ENCODE measurements at regions not wholly inside any gene's neighbourhood (a gene's known extent, or its start where the extent isn't known, plus 50 kb on each side); places are given as distances from the start of the nearest gene placed in this dataset.
"Not testable (repeated sequence)": the region's sequence is repeated elsewhere in the genome, so short reads cannot be mapped to it uniquely, and the experiment has no call there.

DNA sequence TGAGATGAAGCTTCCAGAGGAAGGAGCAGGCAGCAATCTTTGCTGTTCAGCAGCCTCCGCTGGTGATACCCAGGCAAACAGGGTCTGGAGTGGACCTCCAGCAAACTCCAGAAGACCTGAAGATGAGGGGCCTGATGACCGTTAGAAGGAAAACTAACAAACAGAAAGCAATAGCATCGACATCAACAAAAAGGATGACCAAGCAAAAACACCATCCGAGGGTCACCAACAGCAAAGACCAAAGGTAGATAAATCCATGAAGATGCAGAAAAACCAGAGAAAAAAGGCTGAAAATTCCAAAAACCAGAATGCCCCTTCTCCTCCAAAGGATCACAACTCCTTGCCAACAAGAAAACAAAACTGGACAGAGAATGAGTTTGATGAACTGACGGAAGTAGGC lies 235.9 kb upstream of the NSMCE3 start:
- DNase-seq (ENCODE audit: low spot score), result not testable (repeated sequence)

- no peak for DNase-seq (ENCODE audit: low spot score)
Measured at GRCh38 chr15:29490747-29491471, 221.3 kb upstream of the NSMCE3 start.

- DNase-seq (ENCODE audit: low spot score), result no peak
Measured at GRCh38 chr15:29480949-29481348, 211.3 kb upstream of the NSMCE3 start.

DNA sequence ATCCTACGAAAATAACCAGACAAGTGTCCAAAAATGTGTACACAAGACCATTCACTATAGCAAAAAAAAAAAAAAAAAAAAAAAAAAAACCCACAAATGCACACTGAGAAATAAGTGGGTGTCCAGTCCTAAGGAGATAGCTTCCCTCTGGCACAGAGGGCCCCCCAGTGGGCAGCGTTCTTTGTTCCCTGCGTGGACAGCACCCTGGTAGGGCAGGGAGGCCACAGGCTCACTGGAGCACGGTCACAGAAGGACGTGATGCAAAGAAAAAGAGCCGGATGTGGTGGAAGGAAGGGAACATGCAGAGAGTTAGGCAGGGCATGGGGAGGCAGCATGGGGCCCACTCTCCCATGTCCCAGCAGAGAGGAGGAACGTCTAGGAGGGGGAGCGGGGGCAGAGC lies 210.7 kb upstream of the NSMCE3 start:
- DNase-seq (ENCODE audit: low spot score), result no peak

- DNase-seq (ENCODE audit: low spot score), result no peak
Measured at GRCh38 chr15:29477256-29477655, 207.6 kb upstream of the NSMCE3 start.

- DNase-seq (ENCODE audit: low spot score), result no peak
Measured at GRCh38 chr15:29476503-29477080, 207.0 kb upstream of the NSMCE3 start.

DNA sequence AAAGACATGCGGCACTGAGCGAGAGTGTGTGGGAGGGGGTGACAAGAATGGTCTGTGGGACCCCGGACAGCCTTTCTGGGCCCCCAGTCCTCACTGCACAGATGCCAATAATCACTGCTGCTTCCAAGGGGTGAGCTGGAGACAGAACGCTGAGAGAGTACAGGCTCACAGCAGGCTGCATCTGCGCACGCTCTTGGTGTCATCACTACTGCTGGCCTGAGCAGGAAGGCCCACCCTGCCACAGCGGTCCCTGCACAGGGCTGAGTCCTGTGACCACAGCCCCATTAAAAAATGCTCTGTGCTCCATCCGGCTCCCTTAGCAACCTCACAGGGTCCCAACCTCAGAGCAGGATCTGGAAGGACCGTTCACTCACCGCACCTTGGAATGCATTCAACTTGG lies 205.5 kb upstream of the NSMCE3 start:
- DNase-seq (ENCODE audit: low spot score), result no peak

DNA sequence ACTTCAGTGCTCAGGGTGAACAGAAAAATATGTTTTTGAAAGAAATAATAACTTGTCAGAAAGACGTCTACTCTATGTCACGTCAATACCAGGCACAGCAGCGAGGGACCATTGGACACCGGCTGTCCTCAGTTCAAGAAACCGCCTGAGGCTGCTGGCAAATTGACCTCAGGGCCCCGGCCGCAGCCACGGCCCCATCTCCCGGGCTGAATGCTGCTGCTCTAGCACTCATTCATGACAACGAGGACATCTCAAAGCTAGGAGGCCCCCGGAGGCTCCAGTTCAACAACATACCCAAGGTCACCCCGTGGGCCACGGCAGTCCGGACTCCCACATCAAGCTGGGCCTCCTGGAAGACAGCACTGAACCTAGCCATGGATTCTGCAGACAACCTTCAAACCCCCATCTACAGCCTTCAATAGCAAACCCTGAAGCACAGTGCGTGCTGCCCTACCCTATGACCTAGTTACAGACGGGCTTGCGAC lies 204.0 kb upstream of the NSMCE3 start:
- no peak for DNase-seq (ENCODE audit: low spot score)

DNA sequence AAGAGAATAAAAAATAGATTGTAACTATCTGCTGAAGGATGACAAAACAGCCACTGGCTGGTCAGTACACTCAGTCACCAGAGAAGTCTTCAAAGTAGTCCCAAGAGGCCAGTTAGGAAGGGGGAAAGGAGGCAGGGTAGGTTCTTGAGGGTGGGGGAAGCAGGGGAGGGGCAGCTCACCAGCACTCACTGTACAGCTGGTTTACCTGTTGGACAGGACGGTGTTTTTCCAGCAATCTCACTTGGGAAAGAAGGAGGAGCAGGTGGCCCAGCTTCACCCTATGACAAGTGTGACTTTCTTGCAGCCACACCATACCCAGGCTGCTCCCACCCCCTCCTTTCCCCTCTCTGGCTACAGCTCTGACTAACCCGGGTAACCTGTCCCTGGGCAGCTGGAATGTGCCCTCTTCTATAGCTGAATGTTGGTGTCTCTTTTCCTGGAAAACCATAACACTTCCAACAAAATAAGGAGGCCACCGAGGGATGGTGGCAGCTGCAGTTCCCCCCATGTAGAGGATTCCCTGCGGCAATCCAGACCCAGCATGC lies 203.4 kb upstream of the NSMCE3 start:
- no peak for DNase-seq (ENCODE audit: low spot score)

DNA sequence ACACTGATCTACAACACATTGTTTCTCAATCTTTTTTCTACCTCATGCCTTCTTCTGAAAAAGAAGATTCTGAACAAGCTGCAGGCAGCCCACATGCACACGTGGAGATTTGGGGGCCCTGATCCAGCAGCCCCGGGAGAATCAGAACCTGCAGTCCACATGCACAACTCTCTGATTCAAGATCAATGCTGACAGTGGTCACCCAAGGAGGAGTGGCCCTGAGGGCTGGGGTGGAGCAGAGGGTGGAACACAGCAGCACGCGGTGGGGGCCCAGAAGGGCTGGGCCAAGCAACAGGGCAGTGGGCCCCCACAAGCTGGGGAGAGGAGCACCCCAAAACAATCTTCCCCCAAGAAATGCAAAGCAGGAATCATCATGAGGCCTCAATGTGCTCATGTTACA lies 202.1 kb upstream of the NSMCE3 start:
- no peak for DNase-seq (ENCODE audit: low spot score)

GRCh38 chr15:29471306-29471705 lies 201.7 kb upstream of the NSMCE3 start:
- no peak for DNase-seq (ENCODE audit: low spot score)

DNA sequence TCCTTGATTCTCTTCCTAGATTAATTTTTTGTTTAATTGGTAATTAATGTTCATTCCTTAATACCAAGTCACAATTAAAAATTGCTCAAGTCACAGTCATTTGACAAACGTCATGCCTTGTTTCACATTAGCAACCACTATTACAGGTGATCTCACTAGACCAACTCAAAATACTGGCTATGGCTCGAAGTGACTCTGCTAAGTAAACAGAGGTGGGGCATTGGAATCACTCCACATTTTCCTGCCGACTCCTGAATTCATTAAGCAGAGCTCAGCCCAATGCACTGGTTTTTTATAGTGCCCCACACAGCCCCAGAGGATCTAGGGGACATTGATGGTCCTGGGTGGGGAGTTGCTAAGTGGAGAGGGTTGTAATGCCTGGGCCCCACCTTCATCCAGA lies 201.2 kb upstream of the NSMCE3 start:
- DNase-seq (ENCODE audit: low spot score), result no peak

- no peak for DNase-seq (ENCODE audit: low spot score)
Measured at GRCh38 chr15:29470311-29470710, 200.7 kb upstream of the NSMCE3 start.

- no peak for DNase-seq (ENCODE audit: low spot score)
Measured at GRCh38 chr15:29468899-29469298, 199.3 kb upstream of the NSMCE3 start.

DNA sequence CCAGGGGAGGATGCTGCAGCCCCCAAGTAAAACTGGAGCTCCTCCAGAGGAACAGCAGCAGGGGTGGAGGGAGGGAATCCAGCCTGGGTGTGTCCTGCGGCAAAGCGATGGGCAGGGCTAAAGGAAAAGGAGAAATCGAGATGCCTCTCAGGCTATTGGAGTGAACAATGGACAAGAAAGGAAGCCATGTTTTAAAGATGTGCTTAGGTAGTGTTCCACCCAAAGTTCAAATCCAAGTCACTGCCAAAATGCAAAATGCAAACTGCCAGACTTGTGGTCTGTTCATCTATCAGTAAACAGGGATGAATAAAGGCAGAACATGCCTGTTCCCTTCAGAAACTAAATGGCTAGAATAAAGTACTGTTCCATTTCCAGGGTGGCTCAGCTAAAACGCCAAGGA lies 197.5 kb upstream of the NSMCE3 start:
- DNase-seq (ENCODE audit: low spot score), result no peak

- DNase-seq (ENCODE audit: low spot score), result no peak
Measured at GRCh38 chr15:29466292-29466691, 196.7 kb upstream of the NSMCE3 start.

- DNase-seq (ENCODE audit: low spot score), result no peak
Measured at GRCh38 chr15:29465816-29466215, 196.2 kb upstream of the NSMCE3 start.

DNA sequence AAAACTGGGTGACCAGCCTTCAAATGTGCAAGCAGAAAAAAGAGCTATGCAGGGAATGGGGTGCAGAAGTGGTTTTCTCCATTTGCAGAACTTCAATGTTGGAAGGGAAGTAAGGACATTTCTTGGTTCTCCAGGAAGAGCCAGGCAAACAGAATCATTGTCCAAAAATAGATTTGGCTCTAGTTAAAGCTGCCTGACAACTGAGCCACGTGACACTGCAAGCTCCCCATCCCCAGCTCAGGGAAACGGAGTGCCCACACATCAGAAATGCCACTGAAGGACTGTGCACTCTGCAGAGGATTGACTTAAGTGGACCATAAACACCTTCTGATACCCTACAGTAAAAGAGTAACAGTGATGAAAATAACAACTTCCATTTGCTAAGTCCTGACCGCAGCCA lies 195.6 kb upstream of the NSMCE3 start:
- DNase-seq (ENCODE audit: low spot score), result no peak

DNA sequence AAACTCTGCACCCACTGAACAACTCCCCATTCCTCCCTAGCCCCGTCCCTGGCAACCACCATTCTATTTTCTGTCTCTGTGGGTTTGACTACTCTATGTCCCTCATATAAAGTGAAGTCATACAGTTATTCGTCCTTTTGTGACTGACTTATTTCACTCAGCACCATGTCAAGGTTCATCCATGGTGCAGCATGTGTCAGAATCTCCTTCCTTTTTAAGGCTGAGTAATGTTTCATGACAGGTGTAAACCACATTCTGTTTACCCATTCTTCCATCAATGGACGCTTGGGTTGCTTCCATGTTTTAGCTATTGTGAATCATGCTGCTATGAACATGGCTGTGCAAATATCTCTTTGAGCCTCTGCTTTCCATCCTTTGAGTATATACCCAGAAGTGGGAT lies 192.3 kb upstream of the NSMCE3 start:
- DNase-seq (ENCODE audit: low spot score), result no peak

DNA sequence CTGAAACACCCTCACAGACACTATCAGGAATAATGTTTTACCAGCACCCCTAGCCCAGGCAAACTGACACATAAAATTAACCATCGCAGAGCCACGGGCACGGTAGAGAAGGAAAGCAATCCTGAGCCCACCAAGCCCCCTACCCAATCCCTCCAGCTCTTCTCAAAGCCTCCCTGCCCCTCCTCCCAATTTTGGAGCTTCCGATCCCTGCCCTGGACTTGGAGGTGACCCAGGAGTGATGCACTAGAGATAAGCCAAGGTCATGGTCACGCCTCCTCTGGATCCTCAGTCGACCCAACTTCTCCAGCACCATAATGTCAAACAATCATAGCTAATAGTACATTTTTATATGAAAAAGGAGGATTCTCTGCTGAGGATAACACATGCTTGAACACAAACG lies 188.7 kb upstream of the NSMCE3 start:
- no peak for DNase-seq (ENCODE audit: low spot score)

DNA sequence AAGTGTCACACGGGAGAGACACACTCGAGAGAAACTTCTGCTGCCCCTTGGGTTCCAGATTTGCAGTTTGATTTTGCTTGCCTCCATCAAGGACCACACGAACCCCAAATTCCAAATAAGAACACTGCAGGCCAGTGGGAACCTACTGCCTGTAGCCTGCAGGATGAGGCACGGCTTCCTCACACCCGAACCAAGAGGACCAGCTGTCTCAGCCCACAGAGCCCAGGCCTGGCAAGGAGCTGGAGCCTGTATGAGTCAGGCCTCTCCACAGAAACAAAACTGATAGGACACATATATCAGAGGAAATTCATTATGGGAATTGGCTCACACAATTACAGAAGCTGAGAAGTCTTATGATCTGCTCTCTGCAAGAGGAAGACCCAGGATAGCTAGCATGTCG lies 188.1 kb upstream of the NSMCE3 start:
- no peak for DNase-seq (ENCODE audit: low spot score)

GRCh38 chr15:29456964-29457363 lies 187.3 kb upstream of the NSMCE3 start:
- no peak for DNase-seq (ENCODE audit: low spot score)

DNA sequence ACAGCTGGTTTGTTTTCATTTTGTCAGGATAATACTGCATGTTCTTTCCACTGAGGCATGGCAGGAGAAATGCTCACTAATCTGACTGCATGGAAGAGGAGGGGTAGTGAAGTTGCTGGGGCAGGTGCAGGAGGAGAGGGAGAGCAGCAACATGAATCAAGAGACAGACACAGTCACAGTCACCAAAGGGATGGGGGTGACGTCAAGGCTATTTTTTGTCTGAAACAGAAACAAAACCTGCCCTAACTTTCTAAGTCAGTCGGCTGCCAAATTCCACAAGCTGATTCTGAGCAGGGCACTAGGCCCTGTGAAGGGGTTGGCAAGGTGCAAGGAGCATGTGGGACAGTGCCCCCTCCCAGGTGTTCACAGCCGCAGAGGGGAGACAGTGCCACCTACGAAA lies 186.6 kb upstream of the NSMCE3 start:
- no peak for DNase-seq (ENCODE audit: low spot score)

- no peak for DNase-seq (ENCODE audit: low spot score)
Measured at GRCh38 chr15:29455530-29455929, 185.9 kb upstream of the NSMCE3 start.

Measured in HuH-7 (cell line).